Bone marrow (tissue), 2 donors: ENCODE measurements at regions not wholly inside any gene's neighbourhood (a gene's known extent, or its start where the extent isn't known, plus 50 kb on each side); places are given as distances from the start of the nearest gene placed in this dataset.
"Not testable (repeated sequence)": the region's sequence is repeated elsewhere in the genome, so short reads cannot be mapped to it uniquely, and the experiment has no call there.

Source experiments
- DNase-seq, 2 donors: peaks; one replicate each; lab custom pipeline; 2025; lab: John Stamatoyannopoulos, UW

GRCh38 chr12:131574395-131574771 is 136.5 kb upstream of the SFSWAP start:
- no peak for DNase-seq

GRCh38 chr12:131575371-131575770 is 135.5 kb upstream of the SFSWAP start:
- DNase-seq = no peak

GRCh38 chr12:131576734-131577133 is 134.2 kb upstream of the SFSWAP start:
- not testable (repeated sequence) for DNase-seq

GRCh38 chr12:131577766-131578165 is 133.1 kb upstream of the SFSWAP start:
- DNase-seq = no peak

GRCh38 chr12:131578828-131579470 is 131.9 kb upstream of the SFSWAP start:
- DNase-seq = no peak

GRCh38 chr12:131583090-131583712 is 127.7 kb upstream of the SFSWAP start:
- DNase-seq = no peak

GRCh38 chr12:131586269-131586668 is 124.6 kb upstream of the SFSWAP start:
- no peak for DNase-seq

- no peak for DNase-seq
These were observed 124.1 kb upstream of the SFSWAP start for GRCh38 chr12:131586761-131587160.

- DNase-seq = no peak
These were observed 123.3 kb upstream of the SFSWAP start for GRCh38 chr12:131587565-131587964.

- DNase-seq = no peak
These were observed 121.5 kb upstream of the SFSWAP start for GRCh38 chr12:131589221-131589897.

GRCh38 chr12:131589966-131590365 is 120.9 kb upstream of the SFSWAP start:
- DNase-seq = no peak

GRCh38 chr12:131591136-131591535 is 119.8 kb upstream of the SFSWAP start:
- DNase-seq = no peak

- DNase-seq = no peak
These were observed 118.9 kb upstream of the SFSWAP start for GRCh38 chr12:131591714-131592709.

- DNase-seq = no peak
These were observed 117.9 kb upstream of the SFSWAP start for GRCh38 chr12:131592972-131593371.

- DNase-seq = no peak
These were observed 117.5 kb upstream of the SFSWAP start for GRCh38 chr12:131593406-131593805.

GRCh38 chr12:131596115-131596514 is 114.8 kb upstream of the SFSWAP start:
- DNase-seq = no peak

- DNase-seq = no peak
These were observed 113.6 kb upstream of the SFSWAP start for GRCh38 chr12:131597333-131597732.

GRCh38 chr12:131598717-131599116 is 112.2 kb upstream of the SFSWAP start:
- DNase-seq = no peak

- no peak for DNase-seq
These were observed 111.4 kb upstream of the SFSWAP start for GRCh38 chr12:131599190-131600159.

GRCh38 chr12:131600160-131600532 is 110.7 kb upstream of the SFSWAP start:
- no peak for DNase-seq

GRCh38 chr12:131601499-131601898 is 109.4 kb upstream of the SFSWAP start:
- DNase-seq = not testable (repeated sequence)
